HG03095 (cell line): ENCODE measurements at regions not wholly inside any gene's neighbourhood (a gene's known extent, or its start where the extent isn't known, plus 50 kb on each side); places are given as distances from the start of the nearest gene placed in this dataset.
"Not testable (repeated sequence)": the region's sequence is repeated elsewhere in the genome, so short reads cannot be mapped to it uniquely, and the experiment has no call there.

Experiments used
- ATAC-seq: cut with Tn5 transposase; IDR thresholded peaks from one replicate; pipeline ENCODE4 v1.9.1; 2021; ENCODE audit warnings: moderate library complexity; ENCODE audit not compliant: unreplicated experiment

- no peak for ATAC-seq
Observed at GRCh38 chr2:47295981-47296635, 73.0 kb upstream of the EPCAM start.

- no peak for ATAC-seq
Observed at GRCh38 chr2:47295131-47295980, 73.8 kb upstream of the EPCAM start.

GRCh38 chr2:47293976-47294375, 75.1 kb upstream of the EPCAM start:
- ATAC-seq, result no peak

DNA sequence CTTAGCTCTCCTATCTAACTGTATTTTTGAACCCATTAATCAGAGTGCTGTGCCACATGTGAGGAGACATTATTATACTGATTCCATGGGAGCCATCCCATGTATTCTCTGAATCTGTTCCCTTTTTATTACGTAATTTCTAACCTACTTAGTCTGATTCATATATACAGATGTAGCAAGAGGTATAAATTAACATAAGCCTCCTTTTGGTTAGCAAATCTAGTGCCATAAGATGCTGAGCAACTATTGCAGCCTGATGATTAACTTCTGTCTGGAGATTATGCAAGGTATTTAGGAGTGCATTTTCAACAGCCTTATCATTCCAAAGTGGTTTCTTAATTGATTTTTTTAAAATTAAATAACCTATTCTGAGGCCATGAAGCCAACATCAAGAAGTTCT, 80.2 kb upstream of the EPCAM start:
- ATAC-seq, result no peak

- ATAC-seq, result no peak
Observed at GRCh38 chr2:47283659-47284058, 85.5 kb upstream of the EPCAM start.

DNA sequence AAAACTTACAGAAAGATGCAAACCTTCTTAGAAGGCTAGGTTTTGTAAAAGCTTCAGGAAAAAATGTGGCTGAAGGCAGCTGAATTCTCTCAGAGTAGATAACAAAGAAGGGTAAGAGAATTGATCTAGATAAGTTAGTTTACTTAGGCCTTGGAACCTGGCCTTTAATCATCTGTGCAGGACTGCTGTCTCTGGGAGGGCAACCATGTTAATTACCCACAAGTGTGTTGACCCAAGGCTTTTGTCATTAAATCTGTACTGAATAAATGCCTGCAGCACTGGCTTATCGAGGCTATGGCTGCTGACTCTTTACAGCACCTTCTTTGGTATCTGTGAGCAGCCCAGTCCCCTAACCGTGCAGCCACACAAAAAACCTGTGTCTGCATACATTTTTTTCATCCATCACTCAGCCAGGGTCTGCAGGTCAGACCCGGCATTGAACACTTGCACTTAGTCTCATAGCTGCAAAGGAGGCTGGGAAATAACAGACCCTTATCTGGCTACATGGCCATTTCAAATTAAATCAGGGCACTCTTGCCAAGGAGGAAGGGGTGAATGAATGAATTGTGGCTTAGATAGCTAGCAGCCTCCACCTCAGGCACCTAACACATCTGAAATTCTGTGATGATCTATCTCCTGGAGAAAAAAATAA, 86.4 kb upstream of the EPCAM start:
- no peak for ATAC-seq

- ATAC-seq, result not testable (repeated sequence)
Observed at GRCh38 chr2:47279525-47279924, 89.6 kb upstream of the EPCAM start.

- no peak for ATAC-seq
Observed at GRCh38 chr2:47277987-47278386, 91.1 kb upstream of the EPCAM start.

DNA sequence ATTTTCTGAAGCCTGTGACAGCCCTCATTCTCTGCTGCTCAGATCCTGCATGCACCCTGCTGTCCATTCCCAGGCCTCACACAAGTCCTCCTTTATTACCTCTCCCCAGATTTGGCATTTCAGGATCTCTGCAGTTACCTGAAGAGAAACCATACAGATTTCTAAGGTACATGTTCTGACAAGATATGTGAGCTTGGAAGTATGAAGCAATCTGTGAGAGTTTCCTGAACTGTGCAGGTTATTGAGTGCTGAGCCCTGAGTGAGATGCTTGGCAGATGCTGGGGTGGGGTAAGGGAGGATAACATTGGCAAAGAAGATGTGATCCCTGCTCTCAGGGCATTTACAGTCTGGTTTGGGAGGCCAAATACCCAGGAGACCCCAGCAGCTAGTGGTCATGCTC, 91.9 kb upstream of the EPCAM start:
- ATAC-seq, result no peak

GRCh38 chr2:47276061-47276460, 93.0 kb upstream of the EPCAM start:
- ATAC-seq, result no peak

DNA sequence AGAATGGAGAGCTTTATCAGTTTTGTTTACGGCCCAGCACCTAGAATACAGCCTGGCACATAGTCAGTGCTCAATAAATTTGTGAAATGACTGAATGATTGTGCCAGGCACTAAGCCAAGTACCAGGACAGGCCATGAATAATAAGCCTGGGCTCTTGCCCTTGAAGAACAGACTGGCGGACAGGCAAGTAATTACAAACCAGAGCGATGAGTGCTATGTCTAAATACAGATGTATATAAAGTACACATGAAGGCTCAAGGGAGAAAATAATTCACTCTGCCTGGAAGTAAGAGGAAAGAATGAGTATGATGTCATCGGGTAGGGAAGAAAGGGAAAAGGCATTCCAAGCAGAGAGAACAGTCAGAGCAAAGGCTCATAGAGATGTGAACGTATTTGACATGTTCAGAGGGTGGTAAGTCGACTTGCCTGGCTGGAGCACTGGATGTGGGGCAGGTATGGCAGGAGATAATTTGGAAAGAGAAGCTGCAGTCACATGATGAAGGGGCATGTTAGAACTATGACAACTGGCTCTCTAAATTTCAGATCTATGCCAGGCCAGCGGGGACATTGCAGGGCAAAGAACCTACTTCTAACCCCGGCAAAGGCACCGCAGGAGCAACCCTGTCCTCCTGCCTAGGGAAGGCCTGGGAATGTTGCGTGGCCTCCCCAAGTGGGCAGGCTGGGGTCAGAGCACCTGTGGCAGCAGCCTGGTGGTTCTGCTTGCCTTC, 94.9 kb upstream of the EPCAM start:
- no peak for ATAC-seq

GRCh38 chr2:47272905-47273758, 96.0 kb upstream of the EPCAM start:
- ATAC-seq, result no peak

DNA sequence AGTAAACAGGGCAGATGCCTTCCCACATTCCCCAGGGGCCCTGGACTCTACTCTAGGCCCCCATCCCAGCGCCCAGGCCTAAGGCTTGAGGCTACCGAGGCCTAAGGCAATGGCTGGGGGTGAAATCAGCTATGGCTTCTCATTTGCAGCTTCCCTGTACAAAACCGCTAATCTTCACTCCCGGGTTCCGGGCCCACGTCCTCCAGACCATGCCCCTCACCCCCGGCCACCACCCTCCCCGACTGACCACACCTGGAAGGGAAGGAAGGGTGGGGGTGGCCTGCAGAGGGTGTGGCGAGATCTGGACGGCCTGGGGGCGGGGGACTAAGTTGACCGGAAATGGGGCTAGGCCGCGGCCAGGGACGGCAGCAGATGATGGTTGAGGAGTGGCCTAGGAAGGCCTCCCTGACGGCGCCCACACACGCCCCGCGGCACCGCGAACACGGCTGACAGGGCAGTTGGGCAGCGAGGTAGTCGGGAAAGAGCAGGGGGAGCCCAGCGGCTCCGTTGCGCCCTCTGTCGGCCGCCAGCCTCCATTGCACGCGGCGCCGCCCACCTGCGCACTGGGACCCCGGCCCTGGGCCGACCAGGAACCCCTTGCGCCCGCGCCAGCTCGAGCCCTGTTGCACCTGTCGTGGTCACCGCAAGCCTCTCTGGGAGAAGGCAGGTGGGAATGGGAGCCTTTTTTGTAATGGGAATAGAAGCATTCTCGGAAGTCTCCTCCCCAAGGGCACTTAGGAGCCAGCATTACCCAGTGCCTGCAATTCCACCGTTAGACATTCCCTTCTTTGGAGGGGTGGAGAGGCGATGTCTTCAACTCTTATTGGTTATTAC, 95.9 kb upstream of the CALM2 start:
- ATAC-seq, result peak; percentile 64

DNA sequence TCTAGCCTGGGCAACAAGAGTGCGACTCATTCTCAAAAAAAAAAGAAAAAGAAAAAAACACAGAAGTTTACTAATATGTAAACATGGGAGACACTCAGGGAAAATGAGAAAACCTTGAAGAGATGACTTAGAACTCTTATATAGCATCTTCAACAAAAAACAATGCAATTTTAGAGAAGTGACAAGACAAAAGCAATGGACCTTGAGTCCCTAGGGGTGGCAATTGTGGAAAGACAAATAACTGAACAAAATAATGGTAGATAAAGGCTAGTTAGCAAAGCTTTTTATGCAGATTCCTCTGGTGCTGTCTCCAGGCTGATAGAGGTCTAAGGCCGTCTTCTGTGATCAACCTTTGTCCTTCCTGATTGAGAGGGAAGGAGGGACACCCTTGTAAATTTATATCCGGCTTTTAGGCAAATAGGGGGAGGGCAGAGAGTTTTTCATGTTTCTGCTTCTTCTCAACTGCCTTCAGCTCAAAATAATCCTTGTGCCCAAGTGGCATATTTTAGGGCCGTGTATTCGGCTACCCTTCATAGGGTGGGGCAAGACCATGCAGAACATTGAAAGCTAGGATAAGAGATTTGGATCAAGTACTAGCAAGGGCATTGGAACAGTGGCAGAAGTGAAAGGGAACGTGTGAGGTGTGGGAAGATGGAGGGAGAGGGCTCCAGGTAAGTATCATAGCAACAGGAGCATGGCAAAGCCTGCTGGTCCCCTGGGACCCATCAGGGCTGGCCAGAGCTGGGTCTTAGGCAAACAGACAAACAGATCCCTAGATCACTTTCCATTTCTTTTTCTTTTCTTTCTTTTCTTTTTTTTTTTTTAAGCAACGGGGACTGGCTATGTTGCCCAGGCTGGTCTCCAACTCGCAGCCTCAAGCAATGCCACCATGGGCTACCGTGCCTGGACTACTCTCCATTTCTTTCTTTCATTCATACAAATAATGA, 95.0 kb upstream of the CALM2 start:
- ATAC-seq, result no peak

GRCh38 chr2:47270421-47270820, 94.1 kb upstream of the CALM2 start:
- no peak for ATAC-seq

DNA sequence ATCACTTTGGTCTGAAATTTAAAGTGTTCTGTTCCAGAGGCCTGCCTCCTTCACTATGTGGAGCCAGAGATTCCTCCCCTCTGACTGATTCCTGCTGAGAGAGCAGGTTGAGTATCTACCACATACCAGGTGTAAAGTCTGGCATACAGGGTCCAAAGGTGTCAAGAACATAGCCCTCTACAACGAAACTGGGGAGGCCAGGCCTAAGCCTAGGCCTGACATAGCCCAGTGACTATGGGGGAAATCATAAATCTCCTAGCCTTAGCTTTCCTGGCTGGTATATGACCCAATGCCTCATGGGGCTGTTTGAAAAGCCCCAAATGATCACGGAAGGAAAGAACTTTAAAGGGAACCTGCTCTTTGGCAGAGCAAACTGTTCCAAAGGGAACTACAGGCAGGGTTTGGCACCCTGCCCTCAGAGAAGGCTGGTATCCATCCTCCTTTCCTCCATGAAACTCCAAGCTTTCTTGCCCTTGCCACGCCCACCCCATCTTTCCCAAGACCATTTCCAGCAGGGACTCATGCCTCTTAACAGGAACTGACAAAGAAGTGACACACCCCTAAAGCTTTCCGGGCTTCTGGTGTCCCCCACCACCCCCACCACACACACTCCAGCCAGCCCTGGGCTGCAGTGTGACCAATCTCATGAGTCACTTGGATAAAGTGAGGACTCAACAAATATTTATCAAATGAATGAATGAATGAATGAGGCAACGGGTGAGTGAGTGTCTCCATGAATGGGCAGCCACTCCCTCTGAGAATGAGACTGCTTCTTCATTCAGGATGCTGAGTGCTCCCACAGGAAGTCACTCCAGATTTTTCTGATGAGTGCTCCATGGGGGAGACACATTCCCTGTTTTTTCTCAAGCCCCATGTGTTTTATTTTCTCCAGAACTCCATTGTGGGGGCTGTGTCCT, 93.3 kb upstream of the CALM2 start:
- no peak for ATAC-seq

DNA sequence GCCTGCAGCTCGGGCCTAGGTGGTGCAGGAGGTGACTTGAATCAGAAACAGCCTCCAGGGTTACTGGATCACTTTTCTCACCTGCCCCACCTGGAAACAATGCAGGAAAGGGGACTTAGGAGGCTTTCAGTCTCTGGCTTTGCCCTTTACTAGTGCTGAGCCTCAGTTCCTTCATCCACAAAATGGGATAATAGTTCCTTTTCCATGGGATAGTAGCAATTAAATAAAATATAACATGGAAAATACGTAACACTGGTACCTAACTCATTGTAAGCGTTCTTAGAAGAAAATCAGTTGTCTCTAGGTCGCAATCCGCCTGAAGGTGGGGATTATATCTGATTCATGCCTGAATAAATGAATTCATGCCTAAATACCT, 91.4 kb upstream of the CALM2 start:
- no peak for ATAC-seq
